H9 (cell line): ENCODE measurements at regions not wholly inside any gene's neighbourhood (a gene's known extent, or its start where the extent isn't known, plus 50 kb on each side); places are given as distances from the start of the nearest gene placed in this dataset.

ENCODE experiments used
- DNase-seq: peaks from one replicate; pipeline ENCODE4 v3.0.0-alpha.2; 2017
- H2AFZ ChIP-seq: one replicate; pipeline ENCODE4 v1.6.1; 2013; ENCODE audit warnings: mild to moderate bottlenecking, low read length, control low read depth, moderate library complexity
- H2AK5ac ChIP-seq: 2 replicates; pipeline ENCODE4 v1.6.1; 2013; ENCODE audit warnings: low read length, control low read depth, mixed read lengths; ENCODE audit not compliant: insufficient read length
- H2BK120ac ChIP-seq: one replicate; pipeline ENCODE4 v1.6.1; 2013; ENCODE audit warnings: low read depth, mild to moderate bottlenecking, low read length, control low read depth, inconsistent platforms; ENCODE audit not compliant: poor library complexity, severe bottlenecking
- H2BK12ac ChIP-seq: 2 replicates; pipeline ENCODE4 v1.6.1; 2013; ENCODE audit warnings: low read length, control low read depth, mixed read lengths, low read depth; ENCODE audit not compliant: insufficient read length
- H2BK15ac ChIP-seq: 2 replicates; pipeline ENCODE4 v1.6.1; 2013; ENCODE audit warnings: low read depth, low read length, control low read depth
- H2BK20ac ChIP-seq: one replicate; pipeline ENCODE4 v1.6.1; 2013; ENCODE audit warnings: low read depth, mild to moderate bottlenecking, low read length, control low read depth, inconsistent platforms; ENCODE audit not compliant: poor library complexity, severe bottlenecking
- H2BK5ac ChIP-seq: 2 replicates; pipeline ENCODE4 v1.6.1; 2013; ENCODE audit warnings: low read length, control low read depth, mixed read lengths; ENCODE audit not compliant: insufficient read length
- H3K14ac ChIP-seq: 2 replicates; pipeline ENCODE4 v1.6.1; 2013; ENCODE audit warnings: low read length, control low read depth; ENCODE audit not compliant: insufficient read depth
- H3K18ac ChIP-seq: 2 replicates; pipeline ENCODE4 v1.6.1; 2013; ENCODE audit warnings: low read depth, mild to moderate bottlenecking, mixed read lengths, low read length, control low read depth; ENCODE audit not compliant: insufficient read length
- H3K23ac ChIP-seq: 2 replicates; pipeline ENCODE4 v1.6.1; 2013; ENCODE audit warnings: low read length, control low read depth, mixed read lengths, low read depth; ENCODE audit not compliant: insufficient read length
- H3K23me2 ChIP-seq: 2 replicates; pipeline ENCODE4 v1.6.1; 2013; ENCODE audit warnings: low read depth, mild to moderate bottlenecking, mixed read lengths, low read length, control low read depth; ENCODE audit not compliant: insufficient read length, poor library complexity, severe bottlenecking
- H3K27ac ChIP-seq: 2 replicates; pipeline ENCODE4 v1.5.1; 2013; ENCODE audit warnings: low read length, control low read depth, mixed read lengths, low read depth; ENCODE audit not compliant: insufficient read length
- H3K27me3 ChIP-seq: 2 replicates; pipeline ENCODE4 v1.6.1; 2013; ENCODE audit warnings: low read length, control low read depth, inconsistent platforms; ENCODE audit not compliant: insufficient read depth
- H3K4ac ChIP-seq: 2 replicates; pipeline ENCODE4 v1.6.1; 2013; ENCODE audit warnings: low read depth, mild to moderate bottlenecking, control low read depth, inconsistent platforms, low read length, moderate library complexity
- H3K4me1 ChIP-seq: 2 replicates; pipeline ENCODE4 v1.6.1; 2013; ENCODE audit warnings: low read length, control low read depth, inconsistent platforms; ENCODE audit not compliant: insufficient read depth
- H3K4me2 ChIP-seq: 2 replicates; pipeline ENCODE4 v1.6.1; 2013; ENCODE audit warnings: low read length, control low read depth, mixed read lengths; ENCODE audit not compliant: insufficient read length, insufficient read depth
- H3K56ac ChIP-seq: 2 replicates; pipeline ENCODE4 v1.6.1; 2013; ENCODE audit warnings: low read depth, mild to moderate bottlenecking, mixed read lengths, low read length, control low read depth; ENCODE audit not compliant: insufficient read length
- H3K79me1 ChIP-seq: 2 replicates; pipeline ENCODE4 v1.6.1; 2013; ENCODE audit warnings: low read depth, mild to moderate bottlenecking, moderate library complexity, low read length, control low read depth, inconsistent platforms; ENCODE audit not compliant: insufficient read depth, poor library complexity, severe bottlenecking
- H3K79me2 ChIP-seq: 2 replicates; pipeline ENCODE4 v1.6.1; 2013; ENCODE audit warnings: low read length, control low read depth, inconsistent platforms; ENCODE audit not compliant: insufficient read depth
- H3K9ac ChIP-seq: 2 replicates; pipeline ENCODE4 v1.6.1; 2013; ENCODE audit warnings: low read length, control low read depth, mixed read lengths; ENCODE audit not compliant: insufficient read length; ENCODE audit errors: extremely low read depth
- H3K9me3 ChIP-seq: one replicate; pipeline ENCODE4 v1.6.1; 2013; ENCODE audit warnings: low read depth, low read length, inconsistent platforms; ENCODE audit not compliant: control insufficient read depth
- H3T11ph ChIP-seq: one replicate; pipeline ENCODE4 v1.6.1; 2013; ENCODE audit warnings: mild to moderate bottlenecking, low read length, control low read depth, inconsistent platforms
- H4K20me1 ChIP-seq: one replicate; pipeline ENCODE4 v1.6.1; 2013; ENCODE audit not compliant: control insufficient read depth, insufficient read length, insufficient read depth
- H4K5ac ChIP-seq: 2 replicates; pipeline ENCODE4 v1.6.1; 2013; ENCODE audit warnings: low read depth, mild to moderate bottlenecking, mixed read lengths, low read length, control low read depth; ENCODE audit not compliant: insufficient read length
- H4K8ac ChIP-seq: replicated peaks from 2 replicates; pipeline ENCODE4 v1.6.1; 2013; ENCODE audit warnings: low read length, control low read depth, mixed read lengths, low read depth; ENCODE audit not compliant: insufficient read length
- H4K91ac ChIP-seq: 2 replicates; pipeline ENCODE4 v1.6.1; 2013; ENCODE audit warnings: low read depth, mild to moderate bottlenecking, moderate library complexity, mixed read lengths, low read length, control low read depth; ENCODE audit not compliant: insufficient read length
- H3K27ac Mint-ChIP-seq, 3 experiments: 2 replicates in 2 of 3; 3 replicates in 1 of 3; pipeline ENCODE4 v1.8.0; 2020 to 2021; ENCODE audit warnings: mixed read lengths in 3 of 3, mild to moderate bottlenecking in 1 of 3, moderate library complexity in 1 of 3
- H3K27me3 Mint-ChIP-seq: 2 replicates; pipeline ENCODE4 v1.8.0; 2021; ENCODE audit warnings: low read depth, mild to moderate bottlenecking, moderate library complexity, mixed read lengths
- H3K36me3 Mint-ChIP-seq, 3 experiments: 2 replicates in 2 of 3; 3 replicates in 1 of 3; pipeline ENCODE4 v1.8.0; 2020 to 2021; ENCODE audit warnings: low read depth in 3 of 3, mixed read lengths in 3 of 3; ENCODE audit not compliant: insufficient read depth in 1 of 3
- H3K4me1 Mint-ChIP-seq, 2 experiments: 2 replicates each; pipeline ENCODE4 v1.8.0; 2020; ENCODE audit warnings: mixed read lengths in 2 of 2
- H3K4me3 Mint-ChIP-seq, 2 experiments: 2 replicates in 1 of 2; 3 replicates in 1 of 2; pipeline ENCODE4 v1.8.0; 2020 to 2021; ENCODE audit warnings: mild to moderate bottlenecking in 2 of 2, mixed read lengths in 2 of 2, moderate library complexity in 1 of 2
- H3K9me3 Mint-ChIP-seq, 2 experiments: 2 replicates in 1 of 2; 3 replicates in 1 of 2; pipeline ENCODE4 v1.8.0; 2020; ENCODE audit warnings: mild to moderate bottlenecking in 2 of 2, mixed read lengths in 2 of 2, moderate library complexity in 1 of 2
- CTCF ChIP-seq: fragments of 200-600 bp; sonication (generic); conservative IDR thresholded peaks from 3 replicates; pipeline ENCODE4 v1.8.0; 2021; ENCODE audit warnings: antibody characterized with exemption, mild to moderate bottlenecking
- WGBS: extraction: QIAGEN DNeasy Blood & Tissue Kit; methylation state at CpG from one replicate; pipeline ENCODE4 v1.1.7; 2013; ENCODE audit warnings: missing lambda C conversion rate, low lambda C conversion rate, mixed read lengths; ENCODE audit not compliant: insufficient read length; ENCODE audit errors: extremely low coverage; 5-methylcytosine and 5-hydroxymethylcytosine counted together

DNA sequence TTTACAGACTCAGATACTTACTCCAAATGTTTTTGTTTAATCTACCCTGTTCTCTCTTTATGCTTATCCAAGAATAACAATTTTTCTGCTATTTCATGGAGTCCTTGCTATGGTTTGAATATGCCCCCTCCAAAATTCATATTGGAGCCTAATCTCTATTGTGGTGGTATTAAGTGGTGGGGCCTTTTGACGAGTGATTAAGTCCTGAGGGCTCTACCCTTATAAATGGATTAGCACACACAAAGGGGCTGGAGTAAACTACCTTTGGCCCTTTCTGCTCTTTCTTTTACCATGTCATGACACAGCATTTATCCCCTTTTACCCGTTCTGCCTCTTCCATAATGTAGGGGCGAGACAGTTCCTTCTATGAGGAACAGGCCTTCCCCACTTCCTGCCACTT is 285.5 kb downstream of the GASK1B start:
- no peak overlapping the region for H3K4me2 ChIP-seq
- no peak overlapping the region for H2BK120ac ChIP-seq
- H3K79me2 ChIP-seq, result no peaks in the 10 kb centered on the region
- no peak overlapping the region for H2BK12ac ChIP-seq
- no peaks in the 10 kb centered on the region for H3K79me1 ChIP-seq
- no peak overlapping the region for H2BK15ac ChIP-seq
- no peak overlapping the region for H3K14ac ChIP-seq
- H2AK5ac ChIP-seq, result no peak overlapping the region
- no peak overlapping the region for H3K23ac ChIP-seq
- no peak for DNase-seq
- no peaks in the 10 kb centered on the region for H4K20me1 ChIP-seq
- H4K91ac ChIP-seq, result no peak overlapping the region
- H3K27ac Mint-ChIP-seq, result peak overlapping the region in 1 of 3 experiments; percentile 74; a peak in 2 of 7 replicates
- H4K8ac ChIP-seq, result no peak overlapping the region
- H3K4me3 Mint-ChIP-seq, result no peak overlapping the region
- H3K4me1 Mint-ChIP-seq, result peaks cover 7 to 11% of the 10 kb centered on the region in 2 experiments; a peak in 3 of 4 replicates
- no peaks in the 10 kb centered on the region for H3K36me3 Mint-ChIP-seq
- H2BK20ac ChIP-seq, result no peak overlapping the region
- no CpG with 5 or more reads among the region's 3 CpGs for WGBS
- no peaks in the 10 kb centered on the region for H3K9me3 Mint-ChIP-seq
- H3K4me1 ChIP-seq, result no peaks in the 10 kb centered on the region
- H2AFZ ChIP-seq, result no peak overlapping the region
- H3K27me3 ChIP-seq, result no peaks in the 10 kb centered on the region
- no peak overlapping the region for H2BK5ac ChIP-seq
- no peak overlapping the region for H3T11ph ChIP-seq
- no peaks in the 10 kb centered on the region for H3K27me3 Mint-ChIP-seq
- no peak overlapping the region for H4K5ac ChIP-seq
- no peak overlapping the region for H3K27ac ChIP-seq
- H3K9ac ChIP-seq, result no peak overlapping the region
- no peak for TF ChIP-seq CTCF
- no peak overlapping the region for H3K56ac ChIP-seq
- H3K23me2 ChIP-seq, result no peaks in the 10 kb centered on the region
- no peak overlapping the region for H3K4ac ChIP-seq
- no peaks in the 10 kb centered on the region for H3K9me3 ChIP-seq
- no peak overlapping the region for H3K18ac ChIP-seq
